ENCODE measurements at regions not wholly inside any gene's neighbourhood (a gene's known extent, or its start where the extent isn't known, plus 50 kb on each side); places are given as distances from the start of the nearest gene placed in this dataset.
"Not testable (repeated sequence)": the region's sequence is repeated elsewhere in the genome, so short reads cannot be mapped to it uniquely, and the experiment has no call there.

- DNase-seq, result peak; percentile 19
These were observed 97.5 kb downstream of the SH3YL1 start for GRCh38 chr2:166381-166780.

- DNase-seq, result no peak
These were observed 98.3 kb downstream of the SH3YL1 start for GRCh38 chr2:165530-165929.

GRCh38 chr2:162473-163382 is 101.1 kb downstream of the SH3YL1 start:
- no peak for DNase-seq

GRCh38 chr2:161729-162128 is 102.1 kb downstream of the SH3YL1 start:
- no peak for DNase-seq

GRCh38 chr2:151553-152334 is 105.4 kb upstream of the FAM110C start:
- no peak for DNase-seq

GRCh38 chr2:145407-145806 is 99.1 kb upstream of the FAM110C start:
- no peak for DNase-seq

GRCh38 chr2:141611-142010 is 95.3 kb upstream of the FAM110C start:
- no peak for DNase-seq

- DNase-seq, result no peak
These were observed 90.4 kb upstream of the FAM110C start for GRCh38 chr2:136666-137065.

- DNase-seq, result no peak
These were observed 87.6 kb upstream of the FAM110C start for GRCh38 chr2:133675-134593.

- DNase-seq, result not testable (repeated sequence)
These were observed 80.5 kb upstream of the FAM110C start for GRCh38 chr2:126769-127168.

GRCh38 chr2:124241-124880 is 78.1 kb upstream of the FAM110C start:
- DNase-seq, result no peak

- DNase-seq, result no peak
These were observed 70.6 kb upstream of the FAM110C start for GRCh38 chr2:116953-117352.

GRCh38 chr2:115303-115702 is 69.0 kb upstream of the FAM110C start:
- no peak for DNase-seq

- no peak for DNase-seq
These were observed 68.3 kb upstream of the FAM110C start for GRCh38 chr2:114616-115015.

- no peak for DNase-seq
These were observed 63.7 kb upstream of the FAM110C start for GRCh38 chr2:109998-110397.

- DNase-seq, result no peak
These were observed 62.9 kb upstream of the FAM110C start for GRCh38 chr2:108920-109809.

- no peak for DNase-seq
These were observed 54.7 kb upstream of the FAM110C start for GRCh38 chr2:101016-101415.

Measured in CD4-positive, alpha-beta T cell treated with Interleukin-10 for 1 hour (primary cell).